NAMALWA (cell line): ENCODE measurements at regions not wholly inside any gene's neighbourhood (a gene's known extent, or its start where the extent isn't known, plus 50 kb on each side); places are given as distances from the start of the nearest gene placed in this dataset.
"Not testable (repeated sequence)": the region's sequence is repeated elsewhere in the genome, so short reads cannot be mapped to it uniquely, and the experiment has no call there.

Experiments
- DNase-seq: peaks from one replicate; pipeline ENCODE4 v3.0.0-alpha.2; 2015; ENCODE audit warnings: low spot score

DNA sequence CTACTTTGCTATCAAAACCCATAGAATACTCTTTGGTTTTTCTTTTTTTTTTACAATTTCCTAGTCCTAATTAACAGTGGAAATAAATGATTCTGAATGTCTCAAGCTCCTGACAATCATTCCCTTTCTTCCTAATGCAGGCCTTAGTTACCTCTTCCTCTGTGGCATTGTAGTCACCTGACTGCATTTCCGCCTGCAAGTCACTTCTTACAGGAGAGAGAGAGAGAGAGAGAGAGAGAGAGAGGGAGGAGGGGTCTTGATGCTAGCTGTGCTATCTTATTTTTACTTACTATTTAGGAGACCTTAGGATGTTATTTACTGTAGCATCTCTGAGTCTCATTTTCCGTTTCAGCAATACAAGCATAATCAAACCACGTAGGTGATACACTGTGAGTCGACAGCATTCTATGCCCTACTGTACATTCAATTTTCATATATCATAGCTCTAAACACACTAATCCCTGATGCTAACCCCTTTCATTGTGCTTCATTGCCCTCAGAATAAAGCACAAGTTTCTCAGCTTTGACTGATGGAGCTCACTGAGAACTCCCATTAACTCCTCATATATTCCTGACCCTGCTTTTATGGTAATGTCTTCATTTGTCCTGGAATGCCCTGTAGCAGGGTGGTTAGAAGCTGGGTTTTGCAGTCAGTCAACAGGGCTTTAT, 1237.3 kb downstream of the XPNPEP1 start:
- DNase-seq, result no peak

DNA sequence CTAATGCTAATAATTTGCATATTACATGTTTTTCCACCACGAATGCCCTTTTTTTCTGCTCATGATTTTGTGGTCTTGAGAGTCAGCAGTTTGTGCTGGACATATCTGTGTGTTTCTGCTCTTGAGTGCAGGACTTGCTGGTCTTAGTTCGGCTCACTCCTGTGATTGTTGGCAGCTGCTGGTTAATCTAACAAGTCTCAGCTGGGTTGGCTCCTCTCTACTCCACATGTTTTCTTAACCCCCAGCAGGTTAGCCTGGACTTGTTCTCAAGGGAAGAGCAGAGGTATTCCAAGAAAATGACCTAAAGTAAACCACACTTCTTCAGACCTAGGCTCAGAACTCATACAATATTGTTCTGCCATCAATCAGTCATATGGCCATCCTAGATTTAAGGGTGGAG, 1238.9 kb downstream of the XPNPEP1 start:
- DNase-seq, result no peak

DNA sequence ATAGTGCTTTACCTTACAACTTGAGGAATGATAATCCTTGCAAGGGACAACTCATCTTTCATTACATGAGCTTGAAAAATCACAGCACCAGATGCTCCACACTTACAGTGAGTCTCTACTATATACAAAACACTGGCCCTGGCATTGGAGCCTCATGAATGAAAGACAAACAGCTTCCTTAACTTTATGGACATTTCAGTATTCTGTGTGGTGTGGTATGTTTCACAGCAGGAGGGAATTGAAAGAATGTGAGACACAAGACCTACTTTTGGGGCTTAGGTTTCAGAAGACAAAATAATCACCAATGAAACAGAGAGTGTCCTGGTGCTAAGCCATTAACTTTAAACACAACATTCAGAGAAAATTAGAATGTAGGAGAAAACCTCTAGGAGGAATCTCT, 1249.6 kb downstream of the XPNPEP1 start:
- DNase-seq, result no peak

DNA sequence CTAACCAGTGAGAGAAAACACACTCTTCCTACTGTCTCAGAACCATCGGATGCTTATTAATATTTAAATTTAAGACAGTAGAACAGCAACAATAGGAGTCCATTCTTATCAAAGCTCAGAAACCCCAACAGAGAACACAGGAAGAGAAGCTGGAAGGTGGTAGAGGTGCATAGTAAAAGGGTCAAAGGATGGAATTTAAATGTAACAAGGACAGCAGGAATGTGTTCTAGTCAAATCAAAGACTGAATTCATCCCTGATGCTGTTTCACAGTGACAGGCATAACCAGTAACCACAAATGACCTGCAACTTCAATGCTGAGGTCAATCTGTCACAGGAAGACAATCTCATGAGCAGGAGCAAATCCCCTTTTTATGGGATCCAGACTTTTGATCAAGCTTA, 1259.7 kb downstream of the XPNPEP1 start:
- DNase-seq, result no peak

DNA sequence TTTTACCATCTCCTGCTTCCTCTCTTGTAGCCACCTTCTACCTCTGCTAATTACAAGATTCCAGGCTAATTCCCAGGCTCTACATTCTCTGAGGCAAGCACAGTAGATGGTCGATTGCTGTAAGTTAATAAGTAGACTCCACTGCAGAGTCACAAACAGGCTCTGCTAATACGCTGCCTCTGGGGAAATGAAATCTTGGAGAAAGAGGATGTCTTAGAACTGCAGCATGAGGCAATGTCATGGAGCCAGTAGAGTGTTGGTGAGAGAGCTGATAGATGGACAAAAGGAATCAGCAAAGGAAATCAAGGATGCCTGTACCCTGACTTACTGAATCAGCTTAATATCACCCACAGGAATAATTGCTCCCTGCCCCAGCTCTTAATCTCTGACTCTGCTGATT, 1260.3 kb downstream of the XPNPEP1 start:
- no peak for DNase-seq

DNA sequence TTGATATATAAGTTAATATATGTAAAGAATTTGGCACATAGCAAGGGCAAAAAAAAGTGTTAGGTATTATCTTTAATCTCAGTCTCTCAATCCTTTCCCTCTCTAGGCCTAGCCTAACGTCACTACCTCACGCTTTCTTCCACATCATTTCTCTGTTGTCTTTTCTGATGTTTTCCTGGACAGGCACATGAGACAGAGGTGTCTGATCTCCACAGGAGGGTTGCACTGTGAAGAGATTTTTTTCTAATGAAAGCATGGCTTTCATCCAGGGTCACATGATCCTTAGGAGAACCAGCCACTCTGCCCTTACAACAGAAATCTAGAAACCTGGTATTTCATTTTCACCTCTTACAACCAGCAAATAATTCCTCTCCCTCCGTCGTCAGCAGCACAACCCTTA, 1268.3 kb downstream of the XPNPEP1 start:
- no peak for DNase-seq

DNA sequence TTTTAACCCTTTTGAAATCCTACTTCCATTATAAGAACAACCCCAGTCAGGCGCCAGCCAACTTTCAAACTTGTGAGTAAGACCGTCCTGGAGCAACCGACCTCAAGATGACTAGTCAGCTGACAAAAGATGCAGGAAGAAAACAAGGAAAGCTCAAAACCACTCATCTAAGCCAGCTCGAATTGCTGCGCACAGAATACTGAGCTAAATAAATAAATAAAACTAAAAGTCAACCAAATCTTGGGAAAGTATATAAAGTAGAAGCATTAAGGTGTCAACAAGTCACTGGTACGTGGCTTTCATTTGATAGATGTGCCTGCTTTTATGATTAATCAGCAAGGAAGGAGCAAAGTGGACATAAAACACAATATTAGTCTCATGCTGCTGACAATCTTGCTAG, 1269.8 kb downstream of the XPNPEP1 start:
- DNase-seq, result no peak

DNA sequence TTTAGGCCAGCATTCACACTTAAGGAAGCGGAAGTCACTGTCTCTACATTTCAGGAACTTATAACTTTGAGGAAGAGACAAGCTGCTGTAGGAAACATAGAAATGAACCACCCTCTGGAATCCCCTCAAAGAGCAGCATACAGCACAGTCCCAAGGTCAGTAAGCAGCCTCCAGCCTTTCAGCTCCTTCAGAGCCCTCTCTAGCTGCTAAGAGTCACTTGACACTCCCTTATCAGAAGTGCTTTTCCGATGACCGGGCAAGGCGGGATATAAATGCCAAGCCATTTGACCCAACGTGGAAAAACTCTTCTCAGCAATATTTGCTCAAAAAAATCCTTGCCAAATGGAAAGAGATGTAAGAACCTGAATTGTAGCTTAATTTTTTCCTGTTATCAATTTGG, 1284.3 kb downstream of the XPNPEP1 start:
- no peak for DNase-seq

DNA sequence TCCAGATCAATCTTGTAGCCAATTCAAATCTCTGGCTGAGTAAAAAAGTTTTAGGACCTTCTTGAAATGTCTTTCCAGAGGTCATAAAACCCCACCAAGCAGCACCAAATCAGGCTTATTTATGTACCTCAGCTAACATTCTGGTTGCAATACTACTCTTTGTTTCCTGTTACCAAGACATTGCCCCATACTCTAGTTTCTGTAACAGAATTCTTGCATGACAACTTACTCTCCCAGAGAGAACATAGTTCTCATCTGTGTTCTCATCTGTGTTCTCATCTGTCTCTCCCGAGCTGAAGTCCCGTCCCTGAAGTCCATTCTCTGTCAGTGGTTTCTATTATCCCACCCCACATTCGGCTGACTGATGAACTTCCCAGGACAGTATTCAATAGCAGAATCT, 1285.1 kb downstream of the XPNPEP1 start:
- DNase-seq, result no peak

DNA sequence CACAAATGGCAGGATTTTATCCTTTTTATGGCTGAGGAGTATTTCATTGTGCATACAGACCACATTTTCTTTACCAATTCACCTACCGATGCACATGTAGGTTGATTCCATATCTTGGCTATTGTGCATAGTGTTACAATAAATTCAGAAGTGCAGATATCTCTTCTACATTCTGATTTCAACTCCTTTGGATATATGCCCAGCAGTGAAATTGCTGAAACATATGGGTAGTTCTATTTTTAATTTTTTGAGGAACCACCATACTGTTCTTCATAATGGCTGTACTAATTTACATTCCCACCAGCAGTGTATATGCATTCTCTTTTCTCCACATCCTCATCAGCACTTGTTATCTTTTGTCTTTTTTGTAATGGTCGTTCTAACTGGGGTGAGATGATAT, 1290.3 kb downstream of the XPNPEP1 start:
- no peak for DNase-seq

DNA sequence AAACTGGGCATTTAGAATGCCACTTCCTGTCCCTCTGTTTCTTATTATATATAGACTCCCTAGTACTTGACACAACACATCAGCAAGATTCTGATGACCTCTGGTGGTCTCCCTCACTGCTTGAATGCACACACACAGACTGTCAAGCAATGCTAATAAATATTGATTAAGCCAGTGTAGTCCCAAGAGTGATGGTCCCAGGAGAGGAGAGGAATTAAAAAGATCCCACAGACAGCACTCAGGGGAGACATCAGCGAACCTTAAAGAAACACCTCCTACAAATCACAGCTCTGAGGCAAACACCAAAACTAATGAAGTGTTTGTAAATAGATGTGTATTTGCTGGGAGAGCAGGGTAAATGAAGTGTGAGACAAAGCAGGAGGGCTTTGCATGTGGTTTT, 1291.2 kb downstream of the XPNPEP1 start:
- DNase-seq, result no peak

DNA sequence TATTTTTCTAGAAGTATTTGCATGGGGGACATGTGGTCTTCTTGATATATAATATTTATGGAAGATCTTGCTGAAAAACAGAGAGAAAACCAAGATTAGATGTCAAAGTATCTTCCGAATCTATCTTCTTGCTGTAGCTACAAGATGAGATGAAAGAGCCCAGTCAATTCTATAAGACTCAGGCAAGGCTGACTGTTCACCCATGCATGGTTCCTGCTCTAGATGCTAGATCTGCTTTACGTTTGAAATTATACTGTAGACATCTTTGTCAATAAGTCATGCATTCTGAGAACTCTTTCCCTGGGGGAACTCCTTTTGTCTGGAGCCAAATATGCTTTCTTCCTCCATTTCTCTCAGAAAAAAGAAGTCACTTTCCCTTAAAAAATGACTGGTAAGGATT, 1292.0 kb downstream of the XPNPEP1 start:
- peak; percentile 9 for DNase-seq

DNA sequence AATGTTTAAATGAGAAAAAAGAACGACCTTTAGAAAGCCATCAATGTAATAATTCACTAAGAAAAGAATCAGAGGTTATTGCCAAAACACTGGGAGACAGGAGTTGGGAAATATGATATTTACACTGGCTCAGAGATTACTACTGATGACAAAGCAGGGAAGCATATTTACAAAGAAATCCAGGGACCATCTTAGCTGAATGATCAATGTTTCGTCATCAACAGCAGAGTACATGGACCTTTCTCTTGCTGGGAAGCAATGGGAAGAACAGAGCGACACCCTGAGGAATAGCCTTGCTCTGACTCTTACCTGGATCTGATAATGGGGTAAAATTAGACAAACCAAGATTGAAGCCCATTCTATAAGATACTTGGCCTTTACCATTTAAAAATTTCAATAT, 1293.5 kb downstream of the XPNPEP1 start:
- no peak for DNase-seq

DNA sequence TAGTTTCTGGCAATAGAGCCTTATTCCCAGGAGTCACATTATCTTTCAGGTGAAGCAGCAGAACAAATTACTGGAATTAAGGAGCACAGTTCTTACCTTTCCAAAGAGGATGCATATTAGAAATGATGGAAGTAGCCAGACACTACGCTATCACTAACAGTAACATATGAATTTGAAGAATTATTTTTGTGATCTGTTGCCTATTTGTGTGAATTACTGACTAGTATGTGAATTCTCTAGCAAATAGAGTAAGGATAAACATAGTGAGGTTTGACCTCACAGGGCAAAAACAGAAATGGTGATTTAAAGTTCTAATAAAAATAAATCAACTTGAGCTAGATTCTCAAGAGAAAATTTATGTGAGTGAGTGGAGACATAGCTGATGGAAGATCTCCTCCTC, 1299.3 kb downstream of the XPNPEP1 start:
- DNase-seq, result no peak

DNA sequence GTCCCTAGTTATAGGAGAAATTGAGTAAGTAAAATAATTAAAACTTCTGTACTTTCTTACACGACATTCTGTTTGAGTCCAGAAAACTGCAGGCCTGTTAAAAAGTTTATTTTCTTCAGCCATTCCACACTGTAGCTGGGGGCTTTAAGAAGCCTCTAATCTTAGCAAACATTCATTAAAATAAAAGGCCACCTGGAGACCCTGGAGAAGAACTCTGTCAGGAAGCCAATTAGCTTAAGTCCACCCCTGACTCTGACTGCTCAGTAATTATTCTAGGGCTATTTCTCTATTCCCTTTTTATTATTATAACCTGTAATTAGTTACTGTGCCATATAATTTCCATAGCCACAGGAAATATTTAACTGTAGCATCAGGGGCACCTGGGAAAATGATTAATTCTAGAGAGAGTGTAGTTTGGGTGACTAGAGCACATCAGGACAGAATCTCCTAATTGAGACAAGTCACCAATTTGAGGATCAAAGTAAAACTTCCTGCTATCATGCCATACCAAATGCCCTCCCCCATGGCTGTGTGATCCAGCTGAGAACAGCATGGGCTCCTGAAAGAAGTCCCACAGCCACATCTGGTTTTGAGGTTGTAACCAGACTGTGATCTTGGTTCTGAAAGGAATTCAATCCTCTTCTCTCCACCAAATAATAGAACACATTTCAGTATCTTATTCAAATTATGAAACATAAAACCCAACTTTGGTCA, 1302.3 kb downstream of the XPNPEP1 start:
- DNase-seq, result no peak

DNA sequence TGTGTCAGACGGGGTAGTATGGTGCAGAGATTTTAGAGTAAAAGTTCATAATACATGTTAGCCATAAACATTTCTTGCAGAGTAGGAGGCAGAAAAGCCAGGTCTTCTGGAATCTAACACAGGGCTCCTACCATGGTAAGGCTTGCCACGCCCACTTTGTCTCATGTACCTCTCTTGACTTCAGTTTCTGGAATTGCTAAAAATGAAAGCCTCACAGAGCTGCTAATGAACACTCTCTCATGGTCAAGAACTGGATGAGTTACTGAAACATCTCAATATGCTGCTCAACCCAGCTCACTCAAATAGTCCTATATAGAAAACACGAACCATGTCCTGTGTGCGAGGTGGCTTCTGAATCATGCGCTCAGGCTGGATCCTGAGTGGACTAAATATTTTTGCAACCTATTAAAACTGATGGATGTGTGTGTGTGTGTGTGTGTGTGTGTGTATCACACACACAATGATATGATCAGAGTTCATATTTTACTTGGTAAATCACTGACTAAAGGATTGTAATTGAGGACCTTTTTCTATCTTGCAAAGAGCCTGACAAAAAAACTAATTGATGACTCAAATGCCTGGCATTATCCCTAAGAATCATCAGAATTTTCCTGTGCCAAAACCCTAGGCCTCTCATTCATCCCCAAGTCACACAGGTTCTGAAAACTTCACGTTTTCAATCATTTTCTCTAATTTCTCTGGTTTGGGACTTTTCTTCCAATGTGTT, 1306.6 kb downstream of the XPNPEP1 start:
- no peak for DNase-seq

DNA sequence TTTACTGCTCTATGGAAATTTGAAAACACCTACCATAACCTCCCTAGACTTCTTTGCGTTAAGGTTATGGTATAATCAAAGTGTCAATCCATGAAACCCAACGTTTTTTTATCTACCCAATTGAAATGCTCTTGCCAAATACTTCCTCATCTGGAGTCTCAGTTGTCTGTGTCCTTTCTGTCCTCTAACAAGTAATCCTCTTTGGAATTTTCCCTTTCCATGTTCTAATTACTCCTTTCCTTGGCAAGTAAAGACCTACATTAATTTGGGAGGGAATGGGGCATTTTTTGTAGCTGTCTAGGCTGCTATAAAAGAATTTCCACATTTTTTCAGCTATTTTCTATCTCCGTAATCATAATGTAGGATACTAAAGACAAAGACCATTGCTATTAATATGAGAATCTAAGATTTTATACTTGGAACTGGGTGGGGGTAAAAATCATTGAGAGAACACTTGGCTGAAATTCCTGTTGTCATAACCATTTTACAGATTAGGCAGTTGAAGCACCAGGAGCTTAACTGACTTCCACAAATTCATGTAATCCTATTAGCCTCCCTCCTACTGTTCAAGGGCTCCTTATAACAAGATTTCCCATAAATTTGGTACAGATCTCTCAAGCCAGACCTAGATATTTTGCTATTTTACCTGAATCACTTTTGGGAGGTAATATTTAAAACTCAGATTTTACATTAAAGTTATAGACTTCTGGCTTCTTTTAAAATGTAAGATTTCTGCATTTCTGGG, 1307.6 kb downstream of the XPNPEP1 start:
- no peak for DNase-seq

DNA sequence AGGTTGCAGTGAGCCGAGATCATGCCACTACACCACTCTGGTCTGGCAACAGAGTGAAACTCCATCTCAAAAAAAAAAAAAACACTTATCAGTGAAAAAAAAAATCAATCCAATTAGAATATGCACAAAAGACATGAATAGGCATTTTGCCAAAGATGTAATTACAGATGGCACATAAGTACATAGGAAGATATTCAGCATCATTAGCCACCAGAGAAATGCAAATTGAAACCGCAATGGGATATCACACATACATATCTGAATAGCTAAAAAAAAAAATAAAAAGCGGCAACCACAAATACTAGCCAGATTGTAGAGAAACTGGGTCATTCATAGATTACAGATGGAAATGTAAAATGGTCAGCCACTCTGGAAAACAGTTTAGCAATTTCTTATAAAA, 1310.8 kb downstream of the XPNPEP1 start:
- no peak for DNase-seq

DNA sequence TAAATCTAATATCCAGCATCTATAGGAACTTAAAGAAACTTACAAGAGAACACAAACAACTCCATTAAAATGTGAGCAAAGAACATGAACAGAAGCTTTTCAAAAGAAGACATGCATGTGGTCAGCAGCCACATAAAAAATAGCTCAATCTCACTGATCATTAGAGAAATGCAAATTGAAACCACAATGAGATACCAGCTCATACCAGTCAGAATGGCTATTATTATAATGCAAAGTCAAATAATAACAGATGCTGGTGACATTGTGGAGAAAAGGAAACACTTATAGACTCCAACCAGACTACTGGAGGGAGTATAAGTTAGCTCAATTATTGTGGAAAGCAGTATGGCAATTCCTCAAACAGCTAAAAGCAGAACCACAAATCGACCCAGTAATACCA, 1314.5 kb downstream of the XPNPEP1 start:
- no peak for DNase-seq

DNA sequence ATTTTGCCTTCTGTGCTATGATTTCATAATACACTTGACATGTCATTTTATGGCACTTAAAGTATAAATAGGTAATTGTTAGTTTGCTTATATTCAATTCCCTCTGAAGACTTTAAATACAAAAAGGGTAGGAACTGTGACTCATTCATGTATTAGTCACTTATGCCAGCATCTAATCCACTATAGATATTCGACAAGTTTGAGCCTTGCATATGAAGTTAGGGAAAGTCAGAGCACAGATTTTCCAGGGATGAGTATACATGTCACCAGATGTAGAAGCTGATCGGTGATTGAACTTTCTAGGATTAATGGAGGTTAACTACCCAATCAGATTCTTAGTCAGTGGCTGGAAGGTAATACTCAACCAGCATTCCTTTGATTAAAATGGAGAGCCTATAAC, 1321.5 kb downstream of the XPNPEP1 start:
- DNase-seq, result no peak

DNA sequence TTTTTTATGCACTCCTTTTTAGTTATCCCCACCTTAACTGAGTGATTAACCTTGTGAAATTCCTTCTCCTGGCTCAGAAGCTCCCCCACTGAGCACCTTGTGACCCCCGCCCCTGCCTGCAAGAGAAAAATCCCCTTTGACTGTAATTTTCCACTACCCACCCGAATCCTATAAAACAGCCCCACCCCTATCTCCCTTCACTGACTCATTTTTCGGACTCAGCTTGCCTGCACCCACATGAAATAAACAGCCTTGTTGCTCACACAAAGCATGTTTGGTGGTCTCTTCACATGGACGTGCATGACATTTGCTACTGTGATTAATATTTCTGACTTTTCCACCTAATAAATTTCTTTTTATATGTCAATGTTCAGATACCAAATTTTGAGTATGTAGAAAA, 1322.8 kb downstream of the XPNPEP1 start:
- not testable (repeated sequence) for DNase-seq

DNA sequence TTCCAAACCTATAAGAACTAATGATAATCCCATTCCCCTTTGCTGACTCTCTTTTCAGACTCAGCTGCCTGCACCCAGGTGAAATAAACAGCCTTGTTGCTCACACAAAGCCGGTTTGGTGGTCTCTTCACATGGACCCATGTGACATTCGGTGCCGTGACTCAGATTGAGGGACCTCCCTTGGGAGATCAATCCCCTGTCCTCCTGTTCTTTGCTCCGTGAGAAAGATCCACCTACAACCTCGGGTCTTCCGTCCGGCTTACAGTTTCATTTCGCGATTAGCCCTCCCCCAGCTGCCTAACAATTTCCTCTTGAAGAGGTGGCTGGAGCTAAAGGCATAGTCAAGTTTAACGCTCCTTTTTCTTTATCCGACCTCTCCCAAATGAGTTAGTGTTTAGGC, 1324.0 kb downstream of the XPNPEP1 start:
- not testable (repeated sequence) for DNase-seq

DNA sequence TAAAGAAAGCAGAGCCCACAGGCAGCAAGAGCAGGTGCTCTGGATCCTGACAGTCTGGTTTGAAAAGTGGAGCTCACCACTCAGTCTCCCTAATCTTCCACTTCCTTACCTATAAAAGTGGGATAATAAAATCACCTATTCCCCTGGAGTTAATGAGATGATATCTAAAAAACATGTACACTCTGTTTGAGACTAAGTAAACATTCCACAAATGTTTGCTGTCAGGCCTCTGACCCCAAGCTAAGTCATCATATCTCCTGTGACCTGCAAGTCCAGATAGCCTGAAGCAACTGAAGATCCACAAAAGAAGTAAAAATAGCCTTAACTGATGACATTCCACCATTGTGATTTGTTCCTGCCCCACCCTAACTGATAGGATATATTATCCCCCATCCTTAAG, 1324.5 kb downstream of the XPNPEP1 start:
- DNase-seq, result no peak
